NT2/D1 (cell line): ENCODE measurements at regions not wholly inside any gene's neighbourhood (a gene's known extent, or its start where the extent isn't known, plus 50 kb on each side); places are given as distances from the start of the nearest gene placed in this dataset.

Source experiments
- SUZ12 ChIP-seq: IDR thresholded peaks from 2 replicates; pipeline ENCODE4 v1.6.1; 2011; ENCODE audit not compliant: insufficient read length, insufficient read depth; ENCODE audit errors: extremely low read depth
- YY1 ChIP-seq: IDR thresholded peaks from 2 replicates; pipeline ENCODE4 v1.6.1; 2011; ENCODE audit not compliant: insufficient read length, insufficient read depth
- ZNF274 ChIP-seq: IDR thresholded peaks from 2 replicates; pipeline ENCODE4 v1.6.1; 2011; ENCODE audit warnings: mild to moderate bottlenecking, low read depth, low read length

- TF ChIP-seq SUZ12 (no peak), ZNF274 (no peak), YY1 (no peak)
Observed at GRCh38 chr6:6524951-6525350, 63.6 kb upstream of the LY86 start.
